Calu3 (cell line): ENCODE measurements at regions not wholly inside any gene's neighbourhood (a gene's known extent, or its start where the extent isn't known, plus 50 kb on each side); places are given as distances from the start of the nearest gene placed in this dataset.

ENCODE experiments used
- BruUV-seq: library from RNA; stranded (reverse); fragments of 400-500 nt; replicated peaks from 2 replicates; lab custom pipeline; 2021; lab: Mats Ljungman, UMichigan
- CTCF ChIA-PET: fragments of 300-600 bp; sonication (Branson Sonifier 250); formaldehyde crosslinking; loops from one replicate; lab custom pipeline; 2022; ENCODE audit warnings: antibody characterized with exemption; lab: Charles Lee
- DNase-seq: peaks from one replicate; pipeline ENCODE4 v3.0.0; 2022
- H3K27ac Mint-ChIP-seq: one replicate; pipeline ENCODE4 v1.8.0; 2022; ENCODE audit warnings: mixed read lengths; ENCODE audit not compliant: unreplicated experiment
- H3K27me3 Mint-ChIP-seq: one replicate; pipeline ENCODE4 v1.8.0; 2022; ENCODE audit warnings: mixed read lengths; ENCODE audit not compliant: unreplicated experiment
- H3K36me3 Mint-ChIP-seq: one replicate; pipeline ENCODE4 v1.8.0; 2022; ENCODE audit warnings: mild to moderate bottlenecking, moderate library complexity, mixed read lengths; ENCODE audit not compliant: insufficient read depth, unreplicated experiment
- H3K4me1 Mint-ChIP-seq: one replicate; pipeline ENCODE4 v1.8.0; 2022; ENCODE audit warnings: mild to moderate bottlenecking, low read depth, mixed read lengths; ENCODE audit not compliant: unreplicated experiment
- H3K4me3 Mint-ChIP-seq: one replicate; pipeline ENCODE4 v1.8.0; 2022; ENCODE audit warnings: mild to moderate bottlenecking, low read depth, moderate library complexity, mixed read lengths; ENCODE audit not compliant: unreplicated experiment
- H3K9me3 Mint-ChIP-seq: one replicate; pipeline ENCODE4 v1.8.0; 2022; ENCODE audit warnings: low read depth, mixed read lengths; ENCODE audit not compliant: unreplicated experiment
- intact Hi-C: fragments of 100-400 bp; cut with micrococcal nuclease; formaldehyde crosslinking; loops from one replicate; pipeline ENCODE4 v1.10.0; 2022; ENCODE audit not compliant: unreplicated experiment
- TF ChIP-seq, protein P1 (sequence below): fragments of 200-600 bp; IDR thresholded peaks from one replicate; pipeline ENCODE4 v1.8.0; 2022; ENCODE audit warnings: antibody characterized with exemption; ENCODE audit not compliant: unreplicated experiment

DNA sequence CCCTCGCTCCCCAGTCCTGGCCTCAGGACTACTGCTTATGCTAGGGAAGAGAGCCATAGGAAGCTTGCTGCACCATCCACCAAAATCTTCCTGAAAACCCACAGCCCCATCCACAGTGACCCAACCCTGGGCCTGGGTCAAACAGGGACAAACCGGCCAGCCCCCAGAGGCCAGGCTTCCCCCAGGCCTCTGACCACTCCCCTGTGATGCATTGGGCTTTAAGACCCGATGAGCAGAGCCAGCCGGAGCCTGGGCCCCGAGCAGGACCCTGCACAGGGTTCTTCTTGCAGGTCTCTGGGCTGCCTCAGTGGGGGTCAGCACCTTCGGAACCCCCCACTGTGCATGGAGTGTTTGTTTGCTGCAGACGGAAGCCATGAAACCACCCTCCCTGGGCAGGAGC is 583.7 kb downstream of the BRD1 start:
- CTCF ChIA-PET = no interaction called here
- Mint-ChIP-seq H3K9me3 (peaks cover 16% of the 10 kb centered on the region), H3K4me1 (no peaks in the 10 kb centered on the region), H3K4me3 (no peak overlapping the region), H3K27ac (no peak overlapping the region), H3K36me3 (no peaks in the 10 kb centered on the region), H3K27me3 (no peaks in the 10 kb centered on the region)
- DNase-seq = no peak
- no TSS peak for BruUV-seq
- intact Hi-C loops = no loop called here
- TF ChIP-seq, protein P1, sequence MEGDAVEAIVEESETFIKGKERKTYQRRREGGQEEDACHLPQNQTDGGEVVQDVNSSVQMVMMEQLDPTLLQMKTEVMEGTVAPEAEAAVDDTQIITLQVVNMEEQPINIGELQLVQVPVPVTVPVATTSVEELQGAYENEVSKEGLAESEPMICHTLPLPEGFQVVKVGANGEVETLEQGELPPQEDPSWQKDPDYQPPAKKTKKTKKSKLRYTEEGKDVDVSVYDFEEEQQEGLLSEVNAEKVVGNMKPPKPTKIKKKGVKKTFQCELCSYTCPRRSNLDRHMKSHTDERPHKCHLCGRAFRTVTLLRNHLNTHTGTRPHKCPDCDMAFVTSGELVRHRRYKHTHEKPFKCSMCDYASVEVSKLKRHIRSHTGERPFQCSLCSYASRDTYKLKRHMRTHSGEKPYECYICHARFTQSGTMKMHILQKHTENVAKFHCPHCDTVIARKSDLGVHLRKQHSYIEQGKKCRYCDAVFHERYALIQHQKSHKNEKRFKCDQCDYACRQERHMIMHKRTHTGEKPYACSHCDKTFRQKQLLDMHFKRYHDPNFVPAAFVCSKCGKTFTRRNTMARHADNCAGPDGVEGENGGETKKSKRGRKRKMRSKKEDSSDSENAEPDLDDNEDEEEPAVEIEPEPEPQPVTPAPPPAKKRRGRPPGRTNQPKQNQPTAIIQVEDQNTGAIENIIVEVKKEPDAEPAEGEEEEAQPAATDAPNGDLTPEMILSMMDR = no peak

- Mint-ChIP-seq H3K4me3 (no peak overlapping the region), H3K27me3 (no peaks in the 10 kb centered on the region), H3K9me3 (peaks cover 12% of the 10 kb centered on the region), H3K27ac (no peak overlapping the region), H3K36me3 (no peaks in the 10 kb centered on the region), H3K4me1 (no peaks in the 10 kb centered on the region)
- DNase-seq = no peak
- intact Hi-C loops = no loop called here
- no TSS peak for BruUV-seq
- CTCF ChIA-PET = no interaction called here
- TF ChIP-seq, protein P1 = no peak
Measured at GRCh38 chr22:49243335-49243734, 584.3 kb downstream of the BRD1 start.

DNA sequence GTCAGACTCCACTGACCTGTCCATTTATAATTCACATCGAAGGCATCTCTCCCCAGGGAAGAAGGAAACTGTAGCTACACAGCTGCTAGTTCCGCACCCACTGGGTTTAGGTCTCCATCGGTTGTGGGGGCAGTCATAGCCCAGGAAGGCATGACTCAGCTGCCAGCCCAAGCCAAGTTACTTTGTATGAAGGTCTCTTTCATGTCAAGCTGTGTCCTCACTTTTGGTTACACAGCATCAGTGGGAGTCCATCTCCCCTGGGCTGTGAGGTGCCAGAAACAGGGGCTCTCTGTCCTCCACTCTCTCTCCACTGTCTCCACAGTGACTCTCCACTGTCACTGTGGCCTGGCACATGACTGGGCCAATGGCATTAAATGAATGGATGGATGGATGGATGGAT is 585.2 kb downstream of the BRD1 start:
- DNase-seq = no peak
- no peak overlapping the region for H3K4me3 Mint-ChIP-seq
- TF ChIP-seq, protein P1 = no peak
- H3K9me3 Mint-ChIP-seq = peaks cover 12% of the 10 kb centered on the region
- no peak overlapping the region for H3K27ac Mint-ChIP-seq
- no TSS peak for BruUV-seq
- H3K36me3 Mint-ChIP-seq = no peaks in the 10 kb centered on the region
- CTCF ChIA-PET = no interaction called here
- H3K4me1 Mint-ChIP-seq = no peaks in the 10 kb centered on the region
- no peaks in the 10 kb centered on the region for H3K27me3 Mint-ChIP-seq
- intact Hi-C loops = no loop called here

- Mint-ChIP-seq H3K4me3 (no peak overlapping the region), H3K9me3 (peaks cover 12% of the 10 kb centered on the region), H3K4me1 (no peaks in the 10 kb centered on the region), H3K36me3 (no peaks in the 10 kb centered on the region), H3K27ac (no peak overlapping the region), H3K27me3 (no peaks in the 10 kb centered on the region)
- no peak for DNase-seq
- TF ChIP-seq, protein P1 = no peak
- CTCF ChIA-PET = no interaction called here
- intact Hi-C loops = no loop called here
- no TSS peak for BruUV-seq
Measured at GRCh38 chr22:49241174-49241851, 586.4 kb downstream of the BRD1 start.
